GM12891 (cell line): ENCODE measurements at regions not wholly inside any gene's neighbourhood (a gene's known extent, or its start where the extent isn't known, plus 50 kb on each side); places are given as distances from the start of the nearest gene placed in this dataset.

ENCODE experiments used
- POLR2A ChIP-seq: IDR thresholded peaks from 2 replicates; pipeline ENCODE4 v1.6.1; 2011; ENCODE audit warnings: low read depth, low read length, control low read depth
- POLR2AphosphoS5 ChIP-seq: IDR thresholded peaks from 2 replicates; pipeline ENCODE4 v1.6.1; 2011; ENCODE audit warnings: low read depth, low read length, control low read depth
- TAF1 ChIP-seq: IDR thresholded peaks from 2 replicates; pipeline ENCODE4 v1.6.1; 2011; ENCODE audit warnings: low read depth, low read length, control low read depth

DNA sequence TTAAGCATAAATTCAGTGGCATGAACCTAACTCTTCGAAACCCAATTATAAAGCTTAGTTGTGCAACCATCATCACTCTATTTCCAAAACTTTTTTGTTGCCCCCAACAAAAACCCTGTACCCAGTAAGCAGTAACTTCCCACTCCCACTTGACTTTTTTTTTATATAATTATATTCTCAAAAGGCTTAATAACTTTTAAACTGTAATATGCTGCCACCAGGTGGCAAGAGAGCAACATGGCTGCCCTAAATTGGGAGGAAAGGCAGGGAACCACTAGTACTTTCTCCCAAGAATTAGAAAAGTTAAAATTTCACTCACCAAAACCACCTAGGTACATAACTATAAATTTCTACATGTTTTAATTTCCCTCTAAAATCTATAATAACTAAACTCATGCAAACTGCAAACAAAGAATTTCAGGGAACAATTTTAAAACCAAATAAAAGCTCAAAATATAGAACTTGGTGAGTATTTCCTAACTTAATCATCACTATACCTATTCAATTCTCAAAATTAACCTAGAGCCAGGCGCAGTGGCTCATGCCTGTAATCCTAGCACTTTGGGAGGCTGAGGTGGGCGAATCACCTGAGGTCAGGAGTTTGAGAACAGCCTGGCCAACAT lies 50.2 kb upstream of the RNF38 start:
- TF ChIP-seq POLR2A, result no peak
- no peak for TF ChIP-seq POLR2AphosphoS5
- no peak for TF ChIP-seq TAF1
